OCI-LY3 (cell line): ENCODE measurements at regions not wholly inside any gene's neighbourhood (a gene's known extent, or its start where the extent isn't known, plus 50 kb on each side); places are given as distances from the start of the nearest gene placed in this dataset.

ENCODE experiments used
- CTCF ChIP-seq: fragments of 200-600, 300-600 bp; sonication (generic); IDR thresholded peaks from 2 replicates; pipeline ENCODE4 v1.5.1; 2014; ENCODE audit warnings: antibody characterized with exemption, low read length, low read depth
- EZH2phosphoT487 ChIP-seq: fragments of 200-600 bp; shearing (Covaris generic); IDR thresholded peaks from 2 replicates; pipeline ENCODE4 v1.6.1; 2018; ENCODE audit warnings: antibody characterized with exemption, mixed run types, low read depth

- TF ChIP-seq CTCF (no peak), EZH2phosphoT487 (no peak)
Measured at GRCh38 chr1:166676981-166677380, 162.3 kb upstream of the POGK start.
